HepG2 (cell line): ENCODE measurements at regions not wholly inside any gene's neighbourhood (a gene's known extent, or its start where the extent isn't known, plus 50 kb on each side); places are given as distances from the start of the nearest gene placed in this dataset.

Experiments used
- ELF1 ChIP-seq: sonication (generic); formaldehyde crosslinking; IDR thresholded peaks from 2 replicates; pipeline ENCODE4 v1.4.0; 2020; ENCODE audit warnings: missing genetic modification reagents
- NFE2L2 ChIP-seq: fragments of 150-350 bp; IDR thresholded peaks from 2 replicates; pipeline ENCODE4 v1.6.1; 2014; ENCODE audit warnings: low read length
- POLR2A ChIP-seq, 2 experiments: IDR thresholded peaks; 2 replicates each; pipeline ENCODE4 v1.6.1; 2011; ENCODE audit warnings: low read depth in 2 of 2, low read length in 2 of 2, mild to moderate bottlenecking in 1 of 2, moderate library complexity in 1 of 2; ENCODE audit not compliant: insufficient read depth in 1 of 2
- RAD21 ChIP-seq: fragments of 450-650 bp; formaldehyde crosslinking; IDR thresholded peaks from 2 replicates; pipeline ENCODE4 v1.5.0; 2020; ENCODE audit warnings: mild to moderate bottlenecking
- ZNF589 ChIP-seq: sonication (generic); formaldehyde crosslinking; conservative IDR thresholded peaks from 2 replicates; pipeline ENCODE4 v1.8.0; 2022; ENCODE audit warnings: mild to moderate bottlenecking, moderate library complexity, missing genetic modification reagents
- TF ChIP-seq, protein P1 (sequence below), 2 experiments: IDR thresholded peaks; 2 replicates each; pipeline ENCODE4 v1.6.1; 2011 to 2012; ENCODE audit warnings: low read length in 2 of 2, borderline replicate concordance in 1 of 2, low read depth in 1 of 2, mild to moderate bottlenecking in 1 of 2, moderate library complexity in 1 of 2
- TF ChIP-seq, protein P2 (sequence below): conservative IDR thresholded peaks from 2 replicates; pipeline ENCODE4 v1.6.1; 2018; ENCODE audit warnings: missing genetic modification reagents
- TF ChIP-seq, protein P3 (sequence below): sonication (generic); formaldehyde crosslinking; IDR thresholded peaks from 2 replicates; pipeline ENCODE4 v1.4.0; 2020; ENCODE audit warnings: mild to moderate bottlenecking, missing genetic modification reagents
- TF ChIP-seq, protein P4 (sequence below): sonication (generic); formaldehyde crosslinking; IDR thresholded peaks from 2 replicates; pipeline ENCODE4 v1.5.0; 2020; ENCODE audit warnings: mild to moderate bottlenecking, missing genetic modification reagents, moderate library complexity

DNA sequence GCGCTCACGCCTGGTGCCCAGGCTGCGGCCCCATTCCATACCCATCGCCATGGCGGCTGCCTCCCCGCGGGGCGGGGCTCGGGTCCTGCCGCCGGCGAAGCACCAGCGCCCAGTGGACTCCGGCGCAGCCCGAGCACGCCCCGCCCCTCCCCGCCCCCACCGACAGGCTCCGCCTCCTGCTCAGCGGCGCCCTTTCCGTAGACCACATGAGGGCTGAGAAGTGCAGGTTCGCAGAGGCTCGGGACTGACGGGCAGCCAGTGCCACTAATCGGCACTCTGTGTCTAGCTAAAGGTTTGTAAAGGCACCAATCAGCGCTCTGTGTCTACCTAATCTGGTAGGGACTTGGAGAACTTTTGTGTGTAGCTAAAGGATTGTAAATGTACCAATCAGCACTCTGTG lies 352.2 kb upstream of the AMELY start:
- TF ChIP-seq, protein P1, sequence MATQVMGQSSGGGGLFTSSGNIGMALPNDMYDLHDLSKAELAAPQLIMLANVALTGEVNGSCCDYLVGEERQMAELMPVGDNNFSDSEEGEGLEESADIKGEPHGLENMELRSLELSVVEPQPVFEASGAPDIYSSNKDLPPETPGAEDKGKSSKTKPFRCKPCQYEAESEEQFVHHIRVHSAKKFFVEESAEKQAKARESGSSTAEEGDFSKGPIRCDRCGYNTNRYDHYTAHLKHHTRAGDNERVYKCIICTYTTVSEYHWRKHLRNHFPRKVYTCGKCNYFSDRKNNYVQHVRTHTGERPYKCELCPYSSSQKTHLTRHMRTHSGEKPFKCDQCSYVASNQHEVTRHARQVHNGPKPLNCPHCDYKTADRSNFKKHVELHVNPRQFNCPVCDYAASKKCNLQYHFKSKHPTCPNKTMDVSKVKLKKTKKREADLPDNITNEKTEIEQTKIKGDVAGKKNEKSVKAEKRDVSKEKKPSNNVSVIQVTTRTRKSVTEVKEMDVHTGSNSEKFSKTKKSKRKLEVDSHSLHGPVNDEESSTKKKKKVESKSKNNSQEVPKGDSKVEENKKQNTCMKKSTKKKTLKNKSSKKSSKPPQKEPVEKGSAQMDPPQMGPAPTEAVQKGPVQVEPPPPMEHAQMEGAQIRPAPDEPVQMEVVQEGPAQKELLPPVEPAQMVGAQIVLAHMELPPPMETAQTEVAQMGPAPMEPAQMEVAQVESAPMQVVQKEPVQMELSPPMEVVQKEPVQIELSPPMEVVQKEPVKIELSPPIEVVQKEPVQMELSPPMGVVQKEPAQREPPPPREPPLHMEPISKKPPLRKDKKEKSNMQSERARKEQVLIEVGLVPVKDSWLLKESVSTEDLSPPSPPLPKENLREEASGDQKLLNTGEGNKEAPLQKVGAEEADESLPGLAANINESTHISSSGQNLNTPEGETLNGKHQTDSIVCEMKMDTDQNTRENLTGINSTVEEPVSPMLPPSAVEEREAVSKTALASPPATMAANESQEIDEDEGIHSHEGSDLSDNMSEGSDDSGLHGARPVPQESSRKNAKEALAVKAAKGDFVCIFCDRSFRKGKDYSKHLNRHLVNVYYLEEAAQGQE (IDR thresholded peaks at IDR 0.05; ENCODE audit: borderline replicate concordance in 1 of 2, low read depth in 1 of 2, low read length in 2 of 2) = no peak
- TF ChIP-seq ELF1 (no peak), NFE2L2 (no peak), POLR2A (IDR thresholded peaks at IDR 0.05; ENCODE audit: insufficient read depth in 1 of 2, low read depth in 2 of 2, low read length in 2 of 2) (no peak), RAD21 (CRISPR knock-in tag) (no peak), ZNF589 (no peak)
- TF ChIP-seq, protein P2, sequence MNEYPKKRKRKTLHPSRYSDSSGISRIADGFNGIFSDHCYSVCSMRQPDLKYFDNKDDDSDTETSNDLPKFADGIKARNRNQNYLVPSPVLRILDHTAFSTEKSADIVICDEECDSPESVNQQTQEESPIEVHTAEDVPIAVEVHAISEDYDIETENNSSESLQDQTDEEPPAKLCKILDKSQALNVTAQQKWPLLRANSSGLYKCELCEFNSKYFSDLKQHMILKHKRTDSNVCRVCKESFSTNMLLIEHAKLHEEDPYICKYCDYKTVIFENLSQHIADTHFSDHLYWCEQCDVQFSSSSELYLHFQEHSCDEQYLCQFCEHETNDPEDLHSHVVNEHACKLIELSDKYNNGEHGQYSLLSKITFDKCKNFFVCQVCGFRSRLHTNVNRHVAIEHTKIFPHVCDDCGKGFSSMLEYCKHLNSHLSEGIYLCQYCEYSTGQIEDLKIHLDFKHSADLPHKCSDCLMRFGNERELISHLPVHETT = no peak
- TF ChIP-seq, protein P3, sequence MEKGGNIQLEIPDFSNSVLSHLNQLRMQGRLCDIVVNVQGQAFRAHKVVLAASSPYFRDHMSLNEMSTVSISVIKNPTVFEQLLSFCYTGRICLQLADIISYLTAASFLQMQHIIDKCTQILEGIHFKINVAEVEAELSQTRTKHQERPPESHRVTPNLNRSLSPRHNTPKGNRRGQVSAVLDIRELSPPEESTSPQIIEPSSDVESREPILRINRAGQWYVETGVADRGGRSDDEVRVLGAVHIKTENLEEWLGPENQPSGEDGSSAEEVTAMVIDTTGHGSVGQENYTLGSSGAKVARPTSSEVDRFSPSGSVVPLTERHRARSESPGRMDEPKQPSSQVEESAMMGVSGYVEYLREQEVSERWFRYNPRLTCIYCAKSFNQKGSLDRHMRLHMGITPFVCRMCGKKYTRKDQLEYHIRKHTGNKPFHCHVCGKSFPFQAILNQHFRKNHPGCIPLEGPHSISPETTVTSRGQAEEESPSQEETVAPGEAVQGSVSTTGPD (CRISPR knock-in tag) = no peak
- TF ChIP-seq, protein P4, sequence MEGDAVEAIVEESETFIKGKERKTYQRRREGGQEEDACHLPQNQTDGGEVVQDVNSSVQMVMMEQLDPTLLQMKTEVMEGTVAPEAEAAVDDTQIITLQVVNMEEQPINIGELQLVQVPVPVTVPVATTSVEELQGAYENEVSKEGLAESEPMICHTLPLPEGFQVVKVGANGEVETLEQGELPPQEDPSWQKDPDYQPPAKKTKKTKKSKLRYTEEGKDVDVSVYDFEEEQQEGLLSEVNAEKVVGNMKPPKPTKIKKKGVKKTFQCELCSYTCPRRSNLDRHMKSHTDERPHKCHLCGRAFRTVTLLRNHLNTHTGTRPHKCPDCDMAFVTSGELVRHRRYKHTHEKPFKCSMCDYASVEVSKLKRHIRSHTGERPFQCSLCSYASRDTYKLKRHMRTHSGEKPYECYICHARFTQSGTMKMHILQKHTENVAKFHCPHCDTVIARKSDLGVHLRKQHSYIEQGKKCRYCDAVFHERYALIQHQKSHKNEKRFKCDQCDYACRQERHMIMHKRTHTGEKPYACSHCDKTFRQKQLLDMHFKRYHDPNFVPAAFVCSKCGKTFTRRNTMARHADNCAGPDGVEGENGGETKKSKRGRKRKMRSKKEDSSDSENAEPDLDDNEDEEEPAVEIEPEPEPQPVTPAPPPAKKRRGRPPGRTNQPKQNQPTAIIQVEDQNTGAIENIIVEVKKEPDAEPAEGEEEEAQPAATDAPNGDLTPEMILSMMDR (CRISPR knock-in tag) = no peak
